Stomach (tissue), 4 donors: ENCODE measurements at regions not wholly inside any gene's neighbourhood (a gene's known extent, or its start where the extent isn't known, plus 50 kb on each side); places are given as distances from the start of the nearest gene placed in this dataset.

Source experiments
- CTCF ChIP-seq, 7 experiments: fragments of 450-650 bp in 4 of 7; fragments of 200-600 bp in 3 of 7; sonication (generic) in 3 of 7; IDR thresholded peaks; one replicate each; pipeline ENCODE4 v1.5.1; 2016 to 2019; ENCODE audit warnings: antibody characterized with exemption in 7 of 7, control low read depth in 2 of 7, mild to moderate bottlenecking in 1 of 7
- EP300 ChIP-seq: sonication (generic); formaldehyde crosslinking; IDR thresholded peaks from one replicate; pipeline ENCODE4 v1.6.1; 2017; ENCODE audit warnings: antibody characterized with exemption
- POLR2A ChIP-seq, 4 donors: fragments of 450-650 bp; IDR thresholded peaks; one replicate each; pipeline ENCODE4 v1.6.1; 2016; ENCODE audit warnings: antibody characterized with exemption in 4 of 4, control low read depth in 2 of 4, mild to moderate bottlenecking in 1 of 4, moderate library complexity in 1 of 4
- POLR2AphosphoS5 ChIP-seq, 3 donors: sonication (generic); formaldehyde crosslinking; IDR thresholded peaks; one replicate each; pipeline ENCODE4 v1.6.1; 2016; ENCODE audit warnings: antibody characterized with exemption in 3 of 3

- no peak for TF ChIP-seq CTCF (IDR thresholded peaks at IDR 0.05)
- no peak for TF ChIP-seq POLR2A (IDR thresholded peaks at IDR 0.05)
- no peak for TF ChIP-seq POLR2AphosphoS5 (IDR thresholded peaks at IDR 0.05)
- TF ChIP-seq EP300, result no peak
Observed at GRCh38 chr2:12921321-12921720, 204.6 kb downstream of the TRIB2 start.
